ENCODE measurements at regions not wholly inside any gene's neighbourhood (a gene's known extent, or its start where the extent isn't known, plus 50 kb on each side); places are given as distances from the start of the nearest gene placed in this dataset.

GRCh38 chr6:753486-753885 is 60.5 kb upstream of the EXOC2 start:
- TF ChIP-seq CTCF (tag by site-specific recombination; IDR thresholded peaks at IDR 0.05) = no peak
- TF ChIP-seq SP2 (tag by site-specific recombination; IDR thresholded peaks at IDR 0.05) = no peak
- TF ChIP-seq ZNF707 (tag by site-specific recombination; IDR thresholded peaks at IDR 0.05) = no peak
- no peak for TF ChIP-seq YY2 (tag by site-specific recombination; IDR thresholded peaks at IDR 0.05)
- no peak for TF ChIP-seq ZNF639 (tag by site-specific recombination; IDR thresholded peaks at IDR 0.05)
- TF ChIP-seq ATF2 (tag by site-specific recombination; IDR thresholded peaks at IDR 0.05; ENCODE audit: low read depth) = no peak
- TF ChIP-seq KLF16 (tag by site-specific recombination; IDR thresholded peaks at IDR 0.05) = no peak
- no peak for TF ChIP-seq ZBTB44 (tag by site-specific recombination; IDR thresholded peaks at IDR 0.05)
- no peak for TF ChIP-seq ZNF24 (tag by site-specific recombination; IDR thresholded peaks at IDR 0.05)
- TF ChIP-seq ZNF394 (tag by site-specific recombination; IDR thresholded peaks at IDR 0.05; ENCODE audit: borderline replicate concordance) = no peak
- no peak for TF ChIP-seq ZNF114 (tag by site-specific recombination; IDR thresholded peaks at IDR 0.05)
- no peak for TF ChIP-seq YY1 (tag by site-specific recombination; IDR thresholded peaks at IDR 0.05)
- TF ChIP-seq ZNF274 (IDR thresholded peaks at IDR 0.05; ENCODE audit: low read length) = no peak
- no peak for TF ChIP-seq ZNF274 (tag by site-specific recombination; IDR thresholded peaks at IDR 0.05; ENCODE audit: borderline replicate concordance)
